GM23248 (cell line): ENCODE measurements at regions not wholly inside any gene's neighbourhood (a gene's known extent, or its start where the extent isn't known, plus 50 kb on each side); places are given as distances from the start of the nearest gene placed in this dataset.

Source experiments
- EZH2 ChIP-seq: fragments of 200-600 bp; sonication (generic); IDR thresholded peaks from 2 replicates; pipeline ENCODE4 v1.6.1; 2018; ENCODE audit warnings: antibody characterized with exemption, mild to moderate bottlenecking; ENCODE audit not compliant: insufficient read depth, poor library complexity, severe bottlenecking
- EZH2phosphoT487 ChIP-seq: fragments of 200-600 bp; sonication (generic); IDR thresholded peaks from 2 replicates; pipeline ENCODE4 v1.6.1; 2018; ENCODE audit warnings: antibody characterized with exemption, moderate library complexity, mild to moderate bottlenecking, low read depth; ENCODE audit not compliant: insufficient read depth

DNA sequence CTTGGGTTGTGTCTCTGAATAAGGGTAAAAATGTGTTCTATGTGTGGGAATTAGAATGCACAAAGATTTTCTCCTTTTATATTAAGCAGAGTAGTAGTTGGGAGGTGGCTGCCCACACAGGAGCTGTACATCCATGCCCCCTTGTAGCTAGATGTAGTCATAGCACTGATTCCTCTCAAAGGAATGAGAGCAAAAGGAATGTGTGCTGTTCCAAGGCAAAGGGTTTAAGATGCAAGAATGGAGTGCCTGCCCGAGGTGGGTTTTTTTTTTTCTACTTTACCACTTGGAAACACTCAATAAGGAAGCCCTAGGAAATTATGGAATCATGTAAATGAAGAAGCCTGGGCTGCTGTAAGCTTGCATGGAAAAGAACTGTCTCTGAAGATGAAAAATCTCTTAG lies 2183.2 kb upstream of the AGA start:
- no peak for TF ChIP-seq EZH2
- TF ChIP-seq EZH2phosphoT487 = no peak
